ENCODE measurements at regions not wholly inside any gene's neighbourhood (a gene's known extent, or its start where the extent isn't known, plus 50 kb on each side); places are given as distances from the start of the nearest gene placed in this dataset.
A peak's percentile ranks its signal among the peaks of the same experiment; 100 is the strongest.

- TF ChIP-seq NFE2L2 (conservative IDR thresholded peaks at IDR 0.05; ENCODE audit: low read length) = no peak
- no peak for TF ChIP-seq EHMT2 (IDR thresholded peaks at IDR 0.05; ENCODE audit: low read depth)
- no peak for TF ChIP-seq RAD21 (conservative IDR thresholded peaks at IDR 0.05 in 1 of 2, IDR thresholded peaks at IDR 0.05 in 1 of 2)
- no peak for TF ChIP-seq ZSCAN20 (CRISPR knock-in tag; IDR thresholded peaks at IDR 0.05)
- no peak for TF ChIP-seq ZC3H11A (IDR thresholded peaks at IDR 0.05)
These were observed 185.3 kb upstream of the KCNG1 start (continued) for GRCh38 chr20:51208162-51208561.

- H3K27ac ChIP-seq = no peak overlapping the region
- WGBS (ENCODE audit: missing lambda C conversion rate) = 38% methylated on average over 5 of the region's 5 CpGs
- no peaks in the 10 kb centered on the region for H3K4me1 ChIP-seq
- no peak for ATAC-seq
- no peak overlapping the region for H3K4me3 ChIP-seq
- FAIRE-seq = no peak
- ChIA-PET POLR2A (no interaction called here), CTCF (interaction anchor here (0.7 kb wide), 1 partner anchor 68 kb away, joined by 4 read pairs; no protein-coding TSS in a partner anchor)
- no peak overlapping the region for H3K4me2 ChIP-seq
- no peaks in the 10 kb centered on the region for H3K9me3 ChIP-seq
- no peak for DNase-seq (ENCODE audit: low read depth in 1 of 2, low spot score in 1 of 2)
- TF ChIP-seq MAFK (IDR thresholded peaks at IDR 0.05; ENCODE audit: partially characterized antibody) (no peak), REST (IDR thresholded peaks at IDR 0.05) (no peak), EP300 (IDR thresholded peaks at IDR 0.05) (no peak), BHLHE40 (IDR thresholded peaks at IDR 0.05; ENCODE audit: low read depth, low read length) (no peak), ZNF302 (CRISPR knock-in tag; IDR thresholded peaks at IDR 0.05) (no peak), NR3C1 (IDR thresholded peaks at IDR 0.05) (no peak), RFX5 (IDR thresholded peaks at IDR 0.05) (no peak), USF2 (IDR thresholded peaks at IDR 0.05) (peak; percentile 84), ESRRA (IDR thresholded peaks at IDR 0.05; ENCODE audit: borderline replicate concordance, low read length) (no peak)
These were observed 183.2 kb upstream of the KCNG1 start for GRCh38 chr20:51206032-51206662.

GRCh38 chr20:51204794-51205193, 181.9 kb upstream of the KCNG1 start:
- H3K27ac ChIP-seq = no peak overlapping the region
- H3K4me2 ChIP-seq = no peak overlapping the region
- POLR2A ChIA-PET = no interaction called here
- CTCF ChIA-PET = interaction anchor here (1.7 kb wide), 1 partner anchor 25 kb away, joined by 3 read pairs; no protein-coding TSS in a partner anchor
- no peak overlapping the region for H3K4me3 ChIP-seq
- no peaks in the 10 kb centered on the region for H3K9me3 ChIP-seq
- H3K4me1 ChIP-seq = no peaks in the 10 kb centered on the region
- TF ChIP-seq BCL3 (IDR thresholded peaks at IDR 0.05) (no peak), POLR2A (IDR thresholded peaks at IDR 0.05; ENCODE audit: low read length) (no peak), MAFK (IDR thresholded peaks at IDR 0.05; ENCODE audit: partially characterized antibody) (no peak), HMGXB4 (CRISPR knock-in tag; IDR thresholded peaks at IDR 0.05; ENCODE audit: borderline replicate concordance) (no peak), EHF (CRISPR knock-in tag; IDR thresholded peaks at IDR 0.05) (no peak), GATA3 (IDR thresholded peaks at IDR 0.05; ENCODE audit: borderline replicate concordance) (no peak), ZSCAN20 (CRISPR knock-in tag; IDR thresholded peaks at IDR 0.05) (no peak), PHF8 (IDR thresholded peaks at IDR 0.05; ENCODE audit: borderline replicate concordance, low read depth) (no peak)
- ATAC-seq (0 out of 6 replicates have a peak, but pooled peaks of 1 of the 2 experiments have one; percentile 8), FAIRE-seq (peak; percentile 61), DNase-seq (ENCODE audit: low read depth in 1 of 2, low spot score in 1 of 2) (no peak)
- 3% methylated on average over 1 of the region's 1 CpG for WGBS (ENCODE audit: missing lambda C conversion rate)
